ENCODE measurements at regions not wholly inside any gene's neighbourhood (a gene's known extent, or its start where the extent isn't known, plus 50 kb on each side); places are given as distances from the start of the nearest gene placed in this dataset.

DNA sequence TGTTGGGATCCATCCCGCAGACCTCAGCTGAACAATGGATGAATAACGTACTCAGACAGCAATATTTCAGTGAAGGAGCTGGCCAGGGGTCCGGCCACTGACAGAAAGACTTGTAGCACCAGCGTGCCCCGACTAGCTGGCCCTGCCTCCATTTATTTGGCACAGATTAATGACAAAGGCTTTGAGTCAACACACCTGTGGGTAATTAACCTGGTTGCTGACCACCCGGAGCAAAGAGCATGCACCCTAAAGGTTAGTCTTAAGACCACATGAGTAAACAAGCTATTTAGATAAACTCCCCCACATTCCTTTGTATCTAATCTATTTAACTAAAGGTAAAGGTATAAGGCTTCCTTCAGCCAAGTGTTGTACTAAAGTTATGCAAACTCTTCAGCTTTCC, 868.6 kb downstream of the LRFN5 start:
- no peak for DNase-seq

DNA sequence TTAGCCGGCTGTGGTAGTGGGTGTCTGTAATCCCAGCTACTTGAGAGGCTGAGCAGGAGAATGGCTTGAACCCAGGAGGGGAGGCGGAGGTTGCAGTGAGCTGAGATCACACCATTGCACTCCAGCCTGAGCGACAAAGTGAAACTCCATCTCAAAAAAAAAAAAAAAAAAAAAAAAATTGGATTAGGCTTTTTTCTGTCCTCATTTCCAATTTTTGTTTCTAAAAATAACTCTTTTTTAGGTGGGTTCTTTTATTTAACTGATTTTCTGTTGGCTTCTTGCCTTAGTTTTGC, 863.7 kb downstream of the LRFN5 start:
- no peak for DNase-seq

DNA sequence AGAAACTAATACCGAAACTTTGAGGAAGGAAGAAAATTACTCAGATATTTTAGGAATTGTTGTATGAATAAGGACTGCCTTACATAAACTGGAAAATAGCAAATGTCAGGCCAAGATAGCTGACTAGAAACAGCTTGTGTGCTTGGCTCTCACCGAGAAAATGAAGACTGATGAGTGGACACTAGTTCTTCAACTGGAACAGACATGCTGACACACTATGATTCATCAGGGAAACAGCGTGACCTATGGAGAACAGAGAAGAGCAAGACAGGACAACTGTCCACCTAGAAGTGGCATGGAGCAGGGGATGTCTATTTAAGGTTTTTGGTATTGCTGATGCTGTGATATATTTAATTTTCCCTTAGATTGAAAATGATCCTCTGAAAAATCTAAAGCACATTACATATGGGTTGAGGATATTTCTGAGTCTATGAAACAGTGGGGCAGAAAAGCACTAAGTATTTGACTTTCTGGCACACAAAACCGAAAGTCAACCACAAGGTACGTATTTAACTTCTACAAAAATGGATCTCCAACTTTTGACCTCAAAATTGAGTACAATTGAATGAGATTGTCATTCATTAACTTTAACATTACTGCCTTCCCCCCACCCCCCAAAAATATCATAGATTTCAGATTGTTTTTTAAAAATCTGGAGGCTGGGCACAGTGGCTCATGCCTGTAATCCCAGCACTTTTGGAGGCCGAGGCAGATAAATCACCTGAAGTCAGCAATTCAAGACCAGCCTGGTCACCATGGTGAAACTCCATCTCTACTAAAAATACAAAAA, 863.2 kb downstream of the LRFN5 start:
- no peak for DNase-seq

DNA sequence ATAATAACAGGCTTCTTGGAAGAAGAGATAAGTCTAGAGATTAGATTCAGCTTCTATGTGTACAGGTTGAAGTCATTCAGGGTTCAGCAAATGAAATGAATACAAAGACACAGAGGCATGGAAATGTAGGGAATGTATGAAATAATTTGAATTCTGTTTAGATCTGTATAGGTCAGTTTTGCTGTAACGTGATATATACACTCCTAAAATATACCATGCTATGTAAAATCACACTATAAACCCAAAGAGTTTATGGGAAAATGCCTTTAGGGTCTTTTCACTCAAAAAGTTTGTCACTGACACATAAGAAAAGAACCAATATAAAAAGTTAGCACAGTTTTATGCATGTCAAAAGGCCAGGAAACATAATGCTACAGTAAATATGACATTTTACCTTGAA, 854.0 kb downstream of the LRFN5 start:
- DNase-seq: no peak

DNA sequence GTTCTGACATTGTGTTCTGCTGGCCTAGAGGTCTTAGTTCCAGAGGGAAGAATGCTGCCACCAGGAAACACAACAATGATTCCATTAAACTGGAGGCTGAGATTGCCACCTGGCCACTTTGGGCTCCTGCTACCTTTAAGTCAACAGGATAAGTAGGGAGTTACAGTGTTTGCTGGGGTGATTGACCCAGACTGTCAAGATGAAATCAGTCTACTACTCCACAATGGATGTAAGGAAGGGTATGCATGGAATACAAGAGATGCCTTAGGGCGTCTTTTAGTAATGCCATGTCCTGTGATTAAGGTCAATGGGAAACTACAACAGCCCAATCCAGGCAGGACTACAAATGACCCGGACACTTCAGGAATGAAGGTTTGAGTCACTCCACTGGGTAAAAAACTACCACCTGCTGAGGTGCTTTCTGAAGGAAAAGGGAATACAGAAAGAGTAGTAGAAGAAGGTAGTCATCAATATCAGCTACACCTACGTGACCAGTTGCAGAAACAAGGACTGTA, 852.6 kb downstream of the LRFN5 start:
- DNase-seq: no peak

DNA sequence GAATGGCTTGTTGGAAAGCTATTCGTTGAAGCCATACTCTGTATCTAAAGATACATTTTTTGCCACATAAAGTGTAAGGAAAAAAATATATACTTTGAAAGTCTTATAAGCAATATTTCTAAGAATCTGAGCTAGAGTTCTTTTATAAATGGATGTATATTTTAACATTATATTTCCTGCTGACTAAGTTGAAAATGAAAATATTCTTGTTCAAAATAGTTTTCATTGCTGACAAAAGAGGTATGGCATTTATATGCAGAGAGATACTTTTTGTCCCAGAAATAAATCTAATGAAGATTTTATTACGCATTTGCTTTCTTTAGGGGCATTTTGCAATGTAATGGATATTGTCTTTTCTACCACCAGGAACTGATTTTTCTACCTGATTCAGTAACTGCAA, 834.9 kb downstream of the LRFN5 start:
- DNase-seq: no peak

DNA sequence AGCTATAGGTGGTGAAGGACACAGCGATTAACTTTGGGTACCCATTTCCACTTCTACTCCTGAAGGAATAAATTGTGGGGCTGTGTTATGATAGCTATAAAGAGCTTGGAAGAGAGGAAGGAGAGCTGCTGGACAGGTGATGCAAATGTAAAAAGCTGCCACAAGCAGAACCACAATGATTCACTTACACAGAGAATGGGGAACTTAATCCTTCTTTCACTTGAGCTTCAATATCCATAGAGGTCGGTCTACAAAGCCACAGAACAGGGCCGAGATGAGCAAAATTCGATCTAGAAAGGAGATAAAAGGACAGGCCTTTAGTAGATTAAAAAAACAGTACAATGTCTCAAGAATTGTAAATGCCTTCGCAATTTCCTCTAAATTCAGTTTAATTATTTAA, 831.1 kb downstream of the LRFN5 start:
- no peak for DNase-seq

DNA sequence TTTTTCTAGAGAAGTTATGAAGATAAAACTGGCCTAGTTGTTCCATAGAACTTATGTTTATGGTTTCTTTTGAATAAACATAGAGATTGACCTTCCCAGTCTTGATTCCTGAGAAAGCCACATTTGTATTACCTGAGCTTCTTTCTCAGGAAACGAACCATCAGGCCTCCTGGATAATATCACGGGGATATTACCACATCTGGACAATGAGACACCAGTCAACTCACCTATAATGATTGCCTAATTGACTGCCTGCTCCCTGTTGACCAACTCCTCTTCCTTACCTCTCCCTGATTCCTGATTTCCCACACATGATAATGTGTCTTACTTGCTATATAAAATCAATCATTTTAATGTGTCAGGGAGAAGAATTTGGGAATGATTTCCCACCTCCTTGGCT, 822.7 kb downstream of the LRFN5 start:
- DNase-seq: no peak

DNA sequence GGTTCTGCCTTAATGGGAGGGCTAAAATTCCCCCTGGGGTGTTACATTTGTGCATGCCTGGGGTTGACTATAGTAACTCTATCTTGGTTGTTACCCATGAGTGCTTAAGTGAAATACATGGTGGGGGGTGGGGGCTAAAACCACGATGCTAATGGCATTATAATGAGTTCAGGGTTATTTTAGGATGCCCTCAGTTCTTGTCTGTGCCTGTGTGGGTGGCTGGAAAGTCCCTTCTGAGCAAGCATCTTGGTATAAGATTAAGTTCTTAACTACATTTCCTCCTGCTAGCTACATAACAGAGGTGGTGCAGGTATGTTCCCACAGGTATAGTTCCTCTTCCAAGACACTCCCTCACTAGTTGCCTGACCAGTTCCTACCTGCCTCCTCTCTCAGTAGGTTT, 822.3 kb downstream of the LRFN5 start:
- DNase-seq: no peak

DNA sequence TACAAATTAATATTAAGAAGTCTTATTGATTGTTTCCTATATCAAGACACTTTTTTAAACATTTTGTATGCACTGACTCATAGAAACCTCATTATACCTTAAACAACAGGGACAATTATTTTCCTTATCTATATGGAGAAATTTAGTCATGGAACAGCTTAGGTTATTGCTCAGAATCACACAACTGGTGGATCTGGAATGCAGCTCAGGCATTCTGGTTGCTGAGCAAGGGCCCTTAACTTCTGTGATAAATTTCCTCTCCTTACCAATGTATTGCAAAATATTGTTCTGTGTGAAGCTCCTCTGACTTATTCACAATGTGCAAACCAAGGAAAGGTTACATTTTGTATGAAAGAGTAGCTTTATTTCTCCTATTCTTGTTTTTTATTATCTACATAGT, 817.8 kb downstream of the LRFN5 start:
- DNase-seq: no peak

DNA sequence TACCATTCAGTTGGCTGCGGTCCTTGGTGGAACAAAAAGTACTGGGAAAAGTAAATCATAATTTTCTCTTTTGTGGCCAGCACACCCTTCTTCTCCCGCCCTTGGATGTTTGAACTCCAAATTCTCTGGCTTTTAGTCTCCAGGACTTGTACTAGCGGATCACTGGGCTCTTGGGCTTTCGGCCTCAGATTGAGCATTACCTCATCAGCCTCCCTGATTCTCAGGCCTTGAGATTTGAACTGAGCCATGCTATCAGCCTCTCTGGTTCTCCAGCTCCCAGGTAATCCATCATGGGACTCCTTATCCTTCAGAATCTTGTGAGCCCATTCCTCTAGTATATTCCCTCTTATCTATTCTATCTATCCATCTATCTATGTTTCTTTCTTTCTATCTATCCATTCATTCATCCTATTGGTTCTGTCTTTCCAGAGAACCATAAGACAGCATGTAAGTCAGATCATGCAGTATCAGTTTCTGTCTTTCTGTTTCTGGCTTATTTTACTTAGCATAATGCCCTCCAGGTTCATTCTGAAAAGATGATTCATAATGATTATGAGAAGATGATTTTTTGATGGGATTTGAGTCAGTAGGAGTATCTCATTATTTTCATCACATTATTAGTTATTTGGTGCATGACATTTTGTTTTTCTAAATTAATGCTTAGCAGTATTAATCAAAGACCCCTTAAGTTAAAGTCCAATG, 814.9 kb downstream of the LRFN5 start:
- DNase-seq: no peak

DNA sequence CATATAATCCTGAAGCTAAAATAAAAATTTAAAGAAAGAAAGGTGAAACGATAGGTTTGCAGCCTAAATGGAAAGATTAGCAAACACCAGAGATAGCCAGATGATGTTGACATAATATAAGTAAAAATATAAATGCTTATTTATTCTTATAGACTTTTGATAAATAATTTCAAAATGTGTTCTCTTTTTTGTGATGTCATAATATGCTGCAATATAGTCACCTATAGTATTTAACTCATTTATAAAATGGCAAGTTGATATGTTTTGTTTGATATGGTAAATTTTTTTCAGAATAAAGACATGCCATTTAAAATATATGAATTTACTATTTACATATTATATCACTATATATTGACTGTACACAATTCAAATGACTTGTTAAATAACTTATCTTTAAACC, 813.4 kb downstream of the LRFN5 start:
- DNase-seq: no peak

DNA sequence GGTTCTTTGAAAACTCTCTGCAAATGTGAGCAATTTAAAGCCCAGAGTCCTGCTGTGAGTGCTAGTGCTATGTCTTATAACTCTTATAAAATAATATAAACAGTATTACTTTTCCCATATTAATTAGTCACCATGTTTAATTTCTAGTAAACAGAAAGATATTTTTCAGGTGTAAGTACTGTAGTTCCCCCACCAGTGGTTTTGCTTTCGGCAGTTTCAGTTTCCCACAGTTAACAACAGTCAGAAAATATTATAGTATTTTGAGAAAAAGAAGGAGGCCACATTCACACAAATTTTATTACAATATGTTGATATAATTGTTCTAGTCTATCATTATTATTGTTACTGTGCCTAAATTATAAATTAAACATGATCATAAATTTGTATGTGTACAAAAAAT, 800.5 kb downstream of the LRFN5 start:
- DNase-seq: no peak

DNA sequence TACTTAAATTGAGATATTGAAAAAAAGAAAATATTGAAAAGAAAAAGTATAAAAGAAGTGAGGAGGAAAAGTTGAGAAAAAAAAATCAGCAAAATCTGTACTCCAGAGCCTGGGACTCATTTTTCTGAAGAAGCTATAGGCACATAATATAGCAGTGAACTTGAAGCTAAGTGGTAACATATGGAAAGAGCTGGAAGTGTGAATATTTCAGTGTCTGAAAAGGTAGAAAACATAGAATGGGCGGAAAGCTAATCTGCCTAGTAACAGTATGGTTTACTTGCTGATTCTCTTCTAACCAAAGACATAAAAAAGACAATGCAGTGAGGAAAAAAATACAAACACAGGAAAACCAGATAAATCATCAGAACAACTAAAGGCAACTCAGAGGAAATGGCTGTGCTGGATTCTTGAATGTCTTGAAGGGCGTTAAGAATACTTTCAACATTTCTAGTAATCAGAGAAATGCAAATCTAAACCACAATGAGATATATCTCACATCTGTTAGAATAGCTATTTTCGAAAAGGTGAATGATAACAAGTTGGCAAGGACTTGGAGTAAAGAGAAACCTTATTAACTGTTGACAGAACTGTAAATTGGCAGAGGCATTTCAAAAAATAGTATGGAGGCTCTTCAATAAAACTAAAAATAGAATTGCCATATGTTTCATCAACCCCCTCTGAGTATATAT, 784.6 kb downstream of the LRFN5 start:
- DNase-seq: no peak

DNA sequence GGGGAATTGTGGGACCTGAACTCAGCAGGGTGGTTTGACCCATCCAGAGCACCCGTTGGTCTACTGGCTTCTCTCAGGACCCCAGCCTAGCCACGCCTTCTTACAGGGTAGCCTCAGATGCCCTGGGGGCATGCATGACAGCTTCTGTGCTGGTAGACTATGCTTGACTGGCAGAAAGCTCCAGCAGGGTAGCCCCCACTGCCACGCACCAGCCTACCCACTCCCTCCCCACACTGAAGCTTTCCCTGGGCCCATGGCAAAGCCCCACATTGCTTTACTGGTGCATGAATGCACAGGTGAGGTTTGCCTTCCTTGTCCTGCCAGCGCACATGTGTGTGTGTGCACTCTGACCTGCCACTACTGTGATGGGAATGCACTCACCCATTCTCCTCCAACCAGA, 772.2 kb downstream of the LRFN5 start:
- DNase-seq: no peak

DNA sequence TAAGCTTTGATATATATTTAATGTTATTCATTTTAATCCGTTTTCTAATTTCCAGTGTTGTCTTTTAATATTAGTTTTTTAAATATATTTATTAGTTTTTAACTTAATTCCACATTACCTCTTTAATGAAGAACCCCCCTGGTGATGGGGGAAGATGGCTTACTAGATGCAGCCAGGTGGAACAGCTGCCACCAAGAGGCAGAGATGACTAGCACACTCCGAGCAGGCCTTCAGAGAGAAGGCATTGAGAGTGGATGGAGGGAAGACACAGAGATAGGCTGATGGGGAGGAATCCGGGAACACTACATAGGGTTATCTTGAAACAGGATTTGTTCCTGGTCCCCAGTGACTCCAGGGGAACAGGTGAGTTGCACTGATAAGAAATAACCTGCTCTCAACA, 771.6 kb downstream of the LRFN5 start:
- DNase-seq: no peak

DNA sequence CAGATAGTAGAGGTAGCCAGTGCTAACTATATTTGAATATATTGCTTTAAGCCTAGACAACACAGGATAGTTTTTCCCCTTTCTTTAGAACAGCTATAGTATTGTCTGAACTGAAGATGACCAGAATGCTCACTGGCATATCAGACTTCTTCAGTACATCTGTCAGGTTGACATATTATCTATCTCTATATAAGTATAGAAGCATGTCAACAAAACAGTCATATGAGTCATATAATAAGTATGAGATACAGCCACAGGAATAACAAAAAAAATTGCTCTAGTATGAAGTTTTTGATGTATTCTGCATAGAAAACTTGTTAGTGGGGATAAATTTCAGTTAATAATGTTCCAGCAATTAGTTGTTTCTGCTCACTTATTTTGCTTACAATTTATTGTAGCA, 767.7 kb downstream of the LRFN5 start:
- DNase-seq: no peak

DNA sequence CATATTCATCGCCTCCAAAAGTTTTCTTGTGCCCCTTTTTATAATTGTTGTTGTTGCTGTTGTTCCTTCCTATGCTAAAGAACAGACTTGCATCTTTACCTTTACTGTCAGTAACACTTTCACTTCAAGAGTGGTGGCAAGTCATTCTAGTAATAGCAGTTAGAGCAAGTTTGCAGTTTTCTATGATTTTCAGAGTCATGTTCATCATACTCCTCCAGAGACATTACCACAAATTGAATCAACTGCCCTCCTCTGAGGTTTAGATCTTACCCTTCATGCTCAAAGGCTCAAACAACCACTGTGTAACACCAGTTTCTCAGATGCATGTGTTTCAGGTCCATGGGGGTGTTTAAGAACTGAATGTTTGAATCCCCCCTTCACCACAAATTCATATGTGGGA, 763.4 kb downstream of the LRFN5 start:
- DNase-seq: no peak

DNA sequence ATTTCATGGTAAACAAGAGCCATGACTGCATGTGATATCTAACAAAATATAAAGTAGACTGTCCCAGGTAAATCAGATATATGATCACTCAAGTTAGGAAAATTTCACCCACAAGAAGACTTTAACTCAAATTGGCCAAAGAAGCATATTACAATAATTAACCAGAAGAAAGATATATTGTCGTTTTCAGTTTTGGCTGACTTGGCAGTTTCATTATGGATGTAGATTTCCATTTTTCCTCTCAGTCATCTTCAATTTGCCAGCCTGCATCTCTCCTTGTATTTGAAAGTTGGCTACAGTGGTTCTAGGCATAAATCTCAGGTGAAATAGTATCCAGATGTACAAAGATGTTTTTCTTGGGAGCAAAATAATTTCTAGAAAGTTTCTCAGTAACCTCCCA, 761.6 kb downstream of the LRFN5 start:
- no peak for DNase-seq

DNA sequence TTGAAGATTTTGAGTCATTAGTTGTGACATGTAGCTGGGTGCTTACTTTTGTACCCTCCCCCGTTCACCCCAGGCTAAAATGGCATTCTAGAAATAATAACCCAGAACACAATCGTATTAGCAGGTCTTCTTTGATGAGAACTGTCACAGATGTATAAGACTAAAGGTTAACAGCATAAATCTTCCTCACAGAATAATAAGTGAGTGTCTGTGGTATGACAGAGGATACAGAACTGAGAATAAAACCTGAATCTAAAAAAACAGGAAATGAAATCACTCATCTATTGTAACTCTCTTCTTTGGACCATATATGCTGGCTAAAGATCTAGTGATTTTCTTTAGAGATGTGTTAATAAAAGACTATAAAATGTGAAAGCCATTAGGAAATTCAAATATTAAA, 746.6 kb downstream of the LRFN5 start:
- no peak for DNase-seq

DNA sequence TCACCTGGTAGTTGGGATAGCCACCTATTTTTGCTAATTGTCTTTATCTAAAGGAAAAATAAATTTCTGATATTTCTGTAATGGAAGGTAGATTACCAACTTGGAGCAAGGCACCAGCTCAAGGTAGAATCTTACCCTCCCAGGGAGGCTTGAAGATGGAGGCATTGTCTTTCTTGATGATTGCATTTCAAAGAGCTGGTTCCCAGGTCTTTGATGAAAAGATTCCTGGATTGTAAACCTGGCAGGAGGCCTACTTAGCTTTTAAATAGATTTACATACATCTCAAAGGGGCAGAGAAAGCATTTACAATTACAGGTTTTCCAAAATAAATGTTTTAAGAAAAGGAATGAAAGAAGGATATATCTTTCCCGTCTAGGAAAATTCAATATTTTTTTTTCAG, 729.2 kb downstream of the LRFN5 start:
- DNase-seq: no peak

DNA sequence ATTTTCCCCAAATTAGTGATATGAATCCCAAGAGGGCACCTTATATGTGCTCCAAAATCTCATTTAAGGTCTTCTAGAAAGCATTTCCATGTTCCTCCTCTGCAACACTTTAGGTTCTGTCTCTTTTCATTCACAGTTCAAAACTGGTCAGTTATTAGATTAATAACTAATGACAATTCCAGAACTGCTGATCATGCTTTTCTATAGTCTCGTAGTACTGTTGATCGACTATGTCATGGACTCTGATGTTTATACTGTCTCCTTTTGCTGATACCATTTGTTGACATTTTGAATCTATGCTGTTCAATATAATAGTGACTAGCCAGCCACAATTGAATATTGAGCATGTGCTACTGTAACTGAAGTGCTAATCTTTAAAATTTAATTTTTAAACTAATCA, 728.3 kb downstream of the LRFN5 start:
- no peak for DNase-seq

DNA sequence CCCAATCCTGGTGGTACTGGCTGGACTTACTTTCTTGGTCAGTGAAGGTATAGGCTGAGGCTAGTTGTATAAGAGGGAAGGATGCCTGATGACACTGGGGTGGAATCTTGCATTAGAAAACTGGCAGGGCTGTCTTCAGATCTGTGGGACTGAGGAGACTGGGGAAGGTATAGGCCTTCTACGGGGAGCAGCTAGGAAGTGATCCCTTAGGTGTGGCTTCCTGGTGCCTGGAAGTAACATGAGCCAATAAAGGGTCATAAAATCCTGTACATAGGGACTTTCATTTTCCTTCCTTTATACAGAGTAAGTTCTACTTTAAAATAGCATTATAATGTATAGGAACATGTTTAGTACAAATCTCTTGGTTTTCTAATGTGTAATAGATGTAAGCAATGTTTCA, 716.8 kb downstream of the LRFN5 start:
- no peak for DNase-seq
